T-helper 9 cell (primary cell): ENCODE measurements at regions not wholly inside any gene's neighbourhood (a gene's known extent, or its start where the extent isn't known, plus 50 kb on each side); places are given as distances from the start of the nearest gene placed in this dataset.
"Not testable (repeated sequence)": the region's sequence is repeated elsewhere in the genome, so short reads cannot be mapped to it uniquely, and the experiment has no call there.

Source experiments
- DNase-seq: peaks from one replicate; pipeline ENCODE4 v3.0.0-alpha.2; 2020

GRCh38 chr1:29624320-29625083, 388.2 kb downstream of the PTPRU start:
- no peak for DNase-seq

GRCh38 chr1:29623501-29623900, 387.2 kb downstream of the PTPRU start:
- no peak for DNase-seq

GRCh38 chr1:29621826-29622435, 385.6 kb downstream of the PTPRU start:
- no peak for DNase-seq

GRCh38 chr1:29620631-29621030, 384.3 kb downstream of the PTPRU start:
- DNase-seq: no peak

- no peak for DNase-seq
These were observed 370.9 kb downstream of the PTPRU start for GRCh38 chr1:29607236-29607635.

GRCh38 chr1:29604796-29605195, 368.5 kb downstream of the PTPRU start:
- DNase-seq: not testable (repeated sequence)

GRCh38 chr1:29603622-29604021, 367.3 kb downstream of the PTPRU start:
- DNase-seq: no peak

- DNase-seq: no peak
These were observed 365.9 kb downstream of the PTPRU start for GRCh38 chr1:29602203-29602602.

GRCh38 chr1:29601021-29601420, 364.7 kb downstream of the PTPRU start:
- DNase-seq: no peak

GRCh38 chr1:29599826-29600225, 363.5 kb downstream of the PTPRU start:
- DNase-seq: no peak

- no peak for DNase-seq
These were observed 362.7 kb downstream of the PTPRU start for GRCh38 chr1:29599071-29599470.

- DNase-seq: no peak
These were observed 361.5 kb downstream of the PTPRU start for GRCh38 chr1:29597861-29598260.

GRCh38 chr1:29593601-29594382, 357.5 kb downstream of the PTPRU start:
- no peak for DNase-seq

GRCh38 chr1:29592731-29593130, 356.4 kb downstream of the PTPRU start:
- no peak for DNase-seq

GRCh38 chr1:29592261-29592615, 355.9 kb downstream of the PTPRU start:
- DNase-seq: no peak

- DNase-seq: no peak
These were observed 355.4 kb downstream of the PTPRU start for GRCh38 chr1:29591601-29592260.

- no peak for DNase-seq
These were observed 354.6 kb downstream of the PTPRU start for GRCh38 chr1:29590583-29591565.

- DNase-seq: not testable (repeated sequence)
These were observed 353.4 kb downstream of the PTPRU start for GRCh38 chr1:29589716-29590115.

- DNase-seq: no peak
These were observed 350.8 kb downstream of the PTPRU start for GRCh38 chr1:29586991-29587745.

GRCh38 chr1:29586215-29586614, 349.9 kb downstream of the PTPRU start:
- DNase-seq: no peak

GRCh38 chr1:29585656-29586055, 349.3 kb downstream of the PTPRU start:
- no peak for DNase-seq
